Activated naive CD4-positive, alpha-beta T cell treated with anti-CD3 and anti-CD28 coated beads, Interleukin-2, amount 10 ng/mL, durations not matched to agents 7 days and 5 days (primary cell): ENCODE measurements at regions not wholly inside any gene's neighbourhood (a gene's known extent, or its start where the extent isn't known, plus 50 kb on each side); places are given as distances from the start of the nearest gene placed in this dataset.

ENCODE experiments used
- CTCF ChIA-PET: fragments of 350-600 bp; sonication (Branson Sonifier 250); formaldehyde crosslinking; loops from one replicate; lab custom pipeline; 2021; ENCODE audit warnings: antibody characterized with exemption; lab: Charles Lee
- DNase-seq: peaks from one replicate; pipeline ENCODE4 v3.0.0-alpha.2; 2020
- H3K27ac Mint-ChIP-seq: one replicate; pipeline ENCODE4 v1.8.0; 2021; ENCODE audit warnings: mild to moderate bottlenecking, moderate library complexity, mixed read lengths
- H3K27me3 Mint-ChIP-seq: one replicate; pipeline ENCODE4 v1.8.0; 2021; ENCODE audit warnings: mild to moderate bottlenecking, mixed read lengths
- H3K36me3 Mint-ChIP-seq: one replicate; pipeline ENCODE4 v1.8.0; 2021; ENCODE audit warnings: mixed read lengths
- H3K4me1 Mint-ChIP-seq: one replicate; pipeline ENCODE4 v1.8.0; 2021; ENCODE audit warnings: mixed read lengths
- H3K4me3 Mint-ChIP-seq: one replicate; pipeline ENCODE4 v1.8.0; 2021; ENCODE audit warnings: mild to moderate bottlenecking, moderate library complexity, mixed read lengths
- H3K9me3 Mint-ChIP-seq: one replicate; pipeline ENCODE4 v1.8.0; 2021; ENCODE audit warnings: mixed read lengths

DNA sequence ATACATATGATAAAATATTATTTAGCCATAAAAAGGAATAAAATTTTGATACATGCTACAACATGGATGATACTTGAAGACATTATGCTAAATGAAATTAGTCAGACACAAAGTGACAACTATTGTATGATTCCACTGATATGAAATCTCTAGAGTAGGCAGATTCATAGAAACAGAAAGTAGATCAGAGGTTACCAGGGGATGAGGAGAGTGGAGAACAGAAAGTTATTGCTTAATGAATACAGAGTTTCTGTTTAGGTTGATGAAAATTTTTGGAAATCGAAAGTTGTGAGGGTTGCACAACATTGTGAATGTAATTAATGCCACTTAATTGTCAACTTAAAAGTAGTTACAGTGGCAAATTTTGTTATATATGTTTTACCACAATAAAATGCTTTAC is 315.7 kb upstream of the USP25 start:
- CTCF ChIA-PET = no interaction called here
- Mint-ChIP-seq H3K4me1 (no peaks in the 10 kb centered on the region), H3K36me3 (no peaks in the 10 kb centered on the region), H3K27me3 (no peaks in the 10 kb centered on the region), H3K9me3 (peaks cover 5% of the 10 kb centered on the region), H3K4me3 (no peak overlapping the region), H3K27ac (peak overlapping the region; percentile 44)
- no peak for DNase-seq

DNA sequence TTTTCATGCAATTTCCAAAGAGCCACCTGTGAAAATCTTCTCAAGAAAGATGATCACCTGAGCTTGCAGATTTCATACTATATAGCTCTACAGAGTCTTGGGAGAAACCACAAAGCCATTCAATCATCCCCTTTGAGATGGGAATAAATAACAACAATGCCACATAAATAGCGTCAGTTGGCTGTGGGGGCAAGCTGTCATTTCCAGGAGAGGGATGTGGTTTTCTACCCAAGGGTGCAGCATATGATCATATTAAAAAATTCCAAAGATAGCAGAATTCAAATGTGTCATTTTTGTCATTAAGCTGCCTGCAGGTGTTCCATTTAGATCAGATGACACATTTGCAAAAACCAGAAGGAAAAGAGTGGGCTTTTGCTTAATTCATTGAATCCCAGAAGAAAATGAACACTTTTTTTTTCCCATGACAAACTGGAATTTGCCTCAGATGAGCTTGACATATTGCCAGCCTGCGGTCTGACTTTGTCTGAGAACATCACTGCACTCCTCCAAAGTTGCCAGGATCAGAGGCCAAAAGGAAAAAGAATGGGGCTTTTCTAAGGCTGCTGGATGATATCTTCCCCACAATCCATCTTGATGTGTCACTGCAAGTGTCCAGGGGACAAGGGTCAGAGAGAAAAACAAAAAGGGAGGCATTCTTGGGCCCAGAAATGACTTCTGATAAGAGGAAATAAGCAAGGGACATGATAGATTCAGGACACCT is 314.1 kb upstream of the USP25 start:
- no peak overlapping the region for H3K27ac Mint-ChIP-seq
- no peaks in the 10 kb centered on the region for H3K4me1 Mint-ChIP-seq
- CTCF ChIA-PET = no interaction called here
- H3K36me3 Mint-ChIP-seq = no peaks in the 10 kb centered on the region
- H3K4me3 Mint-ChIP-seq = no peak overlapping the region
- H3K9me3 Mint-ChIP-seq = peaks cover 5% of the 10 kb centered on the region
- no peaks in the 10 kb centered on the region for H3K27me3 Mint-ChIP-seq
- no peak for DNase-seq

GRCh38 chr21:15421441-15421881 is 308.3 kb upstream of the USP25 start:
- Mint-ChIP-seq H3K9me3 (no peaks in the 10 kb centered on the region), H3K4me3 (no peak overlapping the region), H3K36me3 (no peaks in the 10 kb centered on the region), H3K4me1 (peaks cover 12% of the 10 kb centered on the region), H3K27me3 (no peaks in the 10 kb centered on the region), H3K27ac (no peak overlapping the region)
- no peak for DNase-seq
- CTCF ChIA-PET = interaction anchor here (1.4 kb wide), 1 partner anchor 52 kb away, joined by 3 read pairs; no protein-coding TSS in a partner anchor

DNA sequence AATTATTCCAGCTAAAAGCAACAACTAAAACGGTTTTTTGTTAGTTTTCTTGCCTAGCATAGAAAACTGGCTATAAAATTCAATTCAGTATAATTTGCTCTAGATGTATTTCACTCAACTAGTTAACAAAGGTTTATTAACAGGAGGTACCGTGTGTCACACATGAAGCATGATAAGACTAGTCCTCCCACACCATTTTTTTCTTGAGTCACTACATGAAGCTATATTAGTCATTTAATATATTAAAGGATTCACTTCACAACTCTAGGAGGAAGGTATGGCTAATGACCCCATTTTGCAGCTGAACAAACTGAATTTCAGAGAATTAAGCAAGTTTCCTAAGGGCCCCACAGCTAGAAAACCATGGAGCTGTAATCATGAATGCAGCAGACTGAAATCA is 307.8 kb upstream of the USP25 start:
- DNase-seq = no peak
- no peak overlapping the region for H3K27ac Mint-ChIP-seq
- CTCF ChIA-PET = interaction anchor here (1.4 kb wide), 1 partner anchor 53 kb away, joined by 3 read pairs; no protein-coding TSS in a partner anchor
- H3K4me1 Mint-ChIP-seq = peaks cover 12% of the 10 kb centered on the region
- H3K27me3 Mint-ChIP-seq = no peaks in the 10 kb centered on the region
- H3K36me3 Mint-ChIP-seq = no peaks in the 10 kb centered on the region
- H3K4me3 Mint-ChIP-seq = no peak overlapping the region
- H3K9me3 Mint-ChIP-seq = no peaks in the 10 kb centered on the region

- Mint-ChIP-seq H3K9me3 (no peaks in the 10 kb centered on the region), H3K4me3 (no peak overlapping the region), H3K27ac (no peak overlapping the region), H3K4me1 (peaks cover 12% of the 10 kb centered on the region), H3K27me3 (no peaks in the 10 kb centered on the region), H3K36me3 (no peaks in the 10 kb centered on the region)
- no peak for DNase-seq
- CTCF ChIA-PET = no interaction called here
Measured at GRCh38 chr21:15422783-15423182, 307.0 kb upstream of the USP25 start.

DNA sequence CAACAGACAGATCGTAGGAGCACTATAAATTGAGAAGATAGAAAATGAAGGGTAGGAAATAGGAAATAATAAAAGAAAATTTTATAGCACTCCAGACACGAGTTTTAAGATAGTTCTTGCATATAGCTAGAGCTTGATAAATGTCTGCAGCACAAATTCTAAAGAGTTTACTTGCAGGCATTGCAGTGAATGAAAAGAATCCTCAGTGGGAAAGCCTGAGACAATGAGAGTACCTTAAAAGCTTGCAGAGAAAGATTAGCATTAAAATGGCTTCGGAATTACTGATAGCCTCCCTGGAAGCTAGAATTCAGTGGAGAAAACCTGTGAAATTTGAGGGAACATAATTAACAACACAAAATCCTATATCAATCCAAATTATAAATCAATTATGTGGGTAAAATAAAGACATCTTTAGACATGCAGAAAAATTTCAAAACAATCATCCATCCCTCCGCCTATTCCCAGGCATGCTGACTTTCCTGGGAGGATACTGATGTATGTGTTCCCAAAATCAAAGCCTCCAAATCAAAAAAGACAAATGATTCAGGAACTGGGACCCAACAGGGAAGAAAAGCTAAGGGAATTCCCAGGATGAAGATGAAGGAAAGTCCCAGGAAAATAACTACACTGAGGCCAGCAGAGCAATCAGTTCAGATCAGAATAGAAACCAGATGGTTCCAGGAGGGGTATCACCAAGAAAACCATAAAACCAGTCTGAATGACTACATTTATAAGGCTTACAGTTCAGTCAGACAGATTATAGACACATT is 305.9 kb upstream of the USP25 start:
- Mint-ChIP-seq H3K36me3 (no peaks in the 10 kb centered on the region), H3K9me3 (no peaks in the 10 kb centered on the region), H3K27ac (no peak overlapping the region), H3K27me3 (no peaks in the 10 kb centered on the region), H3K4me1 (peaks cover 12% of the 10 kb centered on the region), H3K4me3 (no peak overlapping the region)
- CTCF ChIA-PET = no interaction called here
- no peak for DNase-seq

GRCh38 chr21:15425049-15425448 is 304.7 kb upstream of the USP25 start:
- CTCF ChIA-PET = interaction anchor here (0.7 kb wide), 1 partner anchor 15 kb away, joined by 3 read pairs; no protein-coding TSS in a partner anchor
- no peak for DNase-seq
- no peaks in the 10 kb centered on the region for H3K27me3 Mint-ChIP-seq
- H3K9me3 Mint-ChIP-seq = no peaks in the 10 kb centered on the region
- no peak overlapping the region for H3K4me3 Mint-ChIP-seq
- no peak overlapping the region for H3K27ac Mint-ChIP-seq
- H3K36me3 Mint-ChIP-seq = no peaks in the 10 kb centered on the region
- H3K4me1 Mint-ChIP-seq = peaks cover 12% of the 10 kb centered on the region

DNA sequence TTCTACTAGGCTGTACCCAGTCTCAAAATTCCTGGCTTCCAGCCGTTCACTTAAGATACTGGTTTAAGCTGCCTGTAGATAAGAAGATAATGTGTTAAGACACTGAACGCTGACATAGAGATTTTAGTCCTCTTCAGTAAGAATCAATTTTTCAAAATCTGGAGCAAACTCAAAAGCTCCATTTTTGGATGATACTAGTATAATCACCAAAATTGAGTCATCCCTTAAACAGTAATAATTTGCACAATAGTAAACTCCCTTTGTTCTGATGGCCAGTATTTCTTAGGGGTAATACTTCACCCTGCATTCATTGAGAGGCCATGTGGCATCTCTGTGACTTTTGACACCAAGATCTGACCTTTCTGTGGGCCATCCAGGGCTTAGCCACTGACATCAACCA is 299.8 kb upstream of the USP25 start:
- Mint-ChIP-seq H3K27ac (no peak overlapping the region), H3K27me3 (no peaks in the 10 kb centered on the region), H3K9me3 (no peaks in the 10 kb centered on the region), H3K36me3 (no peaks in the 10 kb centered on the region), H3K4me3 (no peak overlapping the region), H3K4me1 (no peaks in the 10 kb centered on the region)
- DNase-seq = no peak
- CTCF ChIA-PET = no interaction called here

DNA sequence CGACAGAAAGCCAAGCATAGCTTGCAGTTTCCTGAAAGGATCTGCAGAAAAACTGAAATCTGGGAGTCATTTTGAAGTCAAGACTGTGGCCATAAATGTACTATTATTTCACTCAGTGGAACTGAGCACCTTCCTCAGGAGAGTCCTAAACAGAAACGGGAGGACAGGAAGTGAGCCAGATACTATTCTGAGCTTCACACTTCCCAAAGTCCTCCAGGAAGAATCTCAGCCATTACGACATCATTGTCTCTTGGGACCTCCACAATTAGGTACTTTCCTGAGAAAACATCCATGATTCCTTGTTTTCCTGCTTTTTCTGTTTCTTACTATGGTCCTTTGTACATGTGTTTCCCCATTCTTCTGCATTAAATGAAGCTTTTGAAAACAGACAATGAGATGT is 299.2 kb upstream of the USP25 start:
- DNase-seq = no peak
- Mint-ChIP-seq H3K27ac (no peak overlapping the region), H3K9me3 (no peaks in the 10 kb centered on the region), H3K27me3 (no peaks in the 10 kb centered on the region), H3K36me3 (no peaks in the 10 kb centered on the region), H3K4me3 (no peak overlapping the region), H3K4me1 (no peaks in the 10 kb centered on the region)
- CTCF ChIA-PET = no interaction called here

GRCh38 chr21:15431053-15431452 is 298.7 kb upstream of the USP25 start:
- no peak for DNase-seq
- Mint-ChIP-seq H3K27ac (no peak overlapping the region), H3K4me3 (no peak overlapping the region), H3K9me3 (no peaks in the 10 kb centered on the region), H3K27me3 (no peaks in the 10 kb centered on the region), H3K36me3 (no peaks in the 10 kb centered on the region), H3K4me1 (no peaks in the 10 kb centered on the region)
- CTCF ChIA-PET = no interaction called here

GRCh38 chr21:15433091-15433490 is 296.7 kb upstream of the USP25 start:
- Mint-ChIP-seq H3K9me3 (no peaks in the 10 kb centered on the region), H3K36me3 (no peaks in the 10 kb centered on the region), H3K4me1 (no peaks in the 10 kb centered on the region), H3K4me3 (no peak overlapping the region), H3K27ac (no peak overlapping the region), H3K27me3 (no peaks in the 10 kb centered on the region)
- CTCF ChIA-PET = no interaction called here
- DNase-seq = no peak

GRCh38 chr21:15434163-15434905 is 295.4 kb upstream of the USP25 start:
- CTCF ChIA-PET = no interaction called here
- Mint-ChIP-seq H3K27ac (no peak overlapping the region), H3K4me3 (no peak overlapping the region), H3K4me1 (no peaks in the 10 kb centered on the region), H3K27me3 (no peaks in the 10 kb centered on the region), H3K9me3 (no peaks in the 10 kb centered on the region), H3K36me3 (no peaks in the 10 kb centered on the region)
- DNase-seq = no peak

DNA sequence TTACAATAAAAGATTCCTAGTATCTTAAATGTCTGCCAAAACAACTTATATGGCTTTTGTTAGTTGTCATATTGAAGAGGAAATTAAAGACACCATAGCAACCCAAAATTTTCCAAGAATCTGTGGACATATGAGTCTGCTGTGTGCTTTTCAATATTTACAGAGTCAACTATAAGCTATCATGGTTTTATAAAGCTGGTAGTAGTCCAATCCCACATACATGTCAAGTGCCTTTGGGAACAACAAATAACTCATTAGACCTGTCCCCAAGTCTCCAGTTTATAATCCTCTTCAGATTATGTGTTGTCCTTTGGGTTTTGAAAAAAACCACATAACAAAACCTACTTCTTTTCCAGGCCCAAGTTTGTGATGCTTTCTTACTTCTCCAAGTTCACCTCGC is 293.8 kb upstream of the USP25 start:
- CTCF ChIA-PET = no interaction called here
- H3K27me3 Mint-ChIP-seq = no peaks in the 10 kb centered on the region

DNA sequence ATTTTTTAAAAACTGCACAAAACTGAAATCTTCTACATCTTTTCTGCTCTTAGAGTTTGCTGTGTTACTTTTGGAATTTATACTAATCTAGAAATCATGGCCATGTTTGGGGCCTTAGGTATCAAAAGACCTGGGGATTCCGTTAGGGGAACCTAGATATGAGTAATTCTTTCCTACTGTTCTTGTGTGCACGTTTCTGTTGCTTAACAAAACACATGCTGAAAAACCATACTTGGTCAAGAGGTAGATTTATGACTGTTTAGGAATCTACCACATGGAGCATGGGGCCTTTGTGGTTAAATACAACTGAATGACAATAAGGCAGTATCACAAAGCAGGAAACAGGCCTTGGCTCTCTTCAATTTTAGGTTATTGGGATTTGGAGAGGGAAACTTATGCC is 291.9 kb upstream of the USP25 start:
- Mint-ChIP-seq H3K9me3 (no peaks in the 10 kb centered on the region), H3K27ac (no peak overlapping the region)
- no peak for DNase-seq

More for the DNA sequence above, 293.8 kb upstream of the USP25 start:
- no peak for DNase-seq
- H3K4me3 Mint-ChIP-seq = no peak overlapping the region
- H3K4me1 Mint-ChIP-seq = no peaks in the 10 kb centered on the region
- no peaks in the 10 kb centered on the region for H3K36me3 Mint-ChIP-seq
- no peak overlapping the region for H3K27ac Mint-ChIP-seq
- H3K9me3 Mint-ChIP-seq = no peaks in the 10 kb centered on the region

More for the DNA sequence above, 291.9 kb upstream of the USP25 start:
- Mint-ChIP-seq H3K4me1 (no peaks in the 10 kb centered on the region), H3K36me3 (no peaks in the 10 kb centered on the region), H3K27me3 (no peaks in the 10 kb centered on the region), H3K4me3 (no peak overlapping the region)
- CTCF ChIA-PET = no interaction called here
